ENCODE measurements at regions not wholly inside any gene's neighbourhood (a gene's known extent, or its start where the extent isn't known, plus 50 kb on each side); places are given as distances from the start of the nearest gene placed in this dataset.
A peak's percentile ranks its signal among the peaks of the same experiment; 100 is the strongest.
"Not testable (repeated sequence)": the region's sequence is repeated elsewhere in the genome, so short reads cannot be mapped to it uniquely, and the experiment has no call there.

DNA sequence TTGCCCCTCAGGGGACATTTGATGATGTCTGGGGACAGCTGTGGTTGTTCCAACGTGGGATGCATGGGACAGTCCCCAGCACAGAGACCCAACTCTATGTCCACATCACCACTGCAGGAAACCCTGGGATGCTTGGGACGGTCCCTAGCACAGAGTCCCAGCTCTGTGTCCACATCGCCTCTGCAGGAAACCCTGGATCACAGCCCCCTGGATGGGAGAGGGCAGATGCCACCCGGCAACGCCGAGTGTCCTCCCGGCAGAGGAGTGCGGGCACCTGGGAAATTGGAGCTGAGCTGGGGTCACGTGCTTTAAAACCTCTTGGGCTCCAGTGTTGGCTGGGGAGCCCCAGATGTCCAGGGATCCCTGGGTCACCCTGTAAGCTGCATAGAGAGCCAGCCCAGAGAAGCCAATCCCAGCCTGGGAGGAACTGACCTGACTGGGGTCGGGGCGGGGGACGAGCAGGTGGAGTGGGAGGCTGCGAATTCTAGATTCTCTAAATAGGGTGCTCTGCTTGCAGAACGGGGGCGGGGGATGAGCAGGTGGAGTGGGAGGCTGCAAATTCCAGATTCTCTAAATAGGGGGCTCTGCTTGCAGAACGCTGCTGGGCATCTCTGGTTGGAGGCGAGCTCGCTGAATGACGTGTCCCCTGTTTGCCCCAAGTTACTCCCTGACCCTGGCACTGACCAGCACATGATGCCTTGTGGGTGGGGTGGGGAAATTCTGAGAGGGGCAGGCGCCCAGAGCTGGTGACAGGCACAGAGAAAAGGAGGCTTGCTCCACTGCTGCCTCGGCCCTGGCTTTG is 1197.8 kb downstream of the BRD1 start:
- DNase-seq = peak; percentile 49

- DNase-seq = no peak
Observed at GRCh38 chr22:48628891-48629543, 1198.7 kb downstream of the BRD1 start.

DNA sequence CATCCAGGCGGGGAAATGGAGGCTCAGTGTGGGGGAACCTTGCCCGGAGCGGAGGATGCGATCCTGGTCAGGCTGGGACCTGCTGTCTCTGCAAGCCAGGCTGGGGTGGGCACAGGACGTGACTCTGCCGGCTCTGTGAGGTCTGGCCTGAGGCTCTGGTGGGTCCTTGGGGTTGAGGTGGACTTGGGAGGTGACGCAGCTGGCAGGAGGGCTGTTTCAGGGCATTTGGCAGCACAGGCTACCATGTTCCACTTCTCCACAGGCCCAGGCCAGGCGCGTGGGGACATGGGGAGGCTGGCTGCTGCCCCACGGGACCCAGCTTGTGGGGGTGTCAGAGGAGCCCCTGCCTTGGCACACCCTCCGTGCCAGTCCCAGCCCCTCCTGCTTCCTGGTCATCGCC is 1199.7 kb downstream of the BRD1 start:
- DNase-seq = no peak

GRCh38 chr22:48627203-48627602 is 1200.5 kb downstream of the BRD1 start:
- DNase-seq = no peak

DNA sequence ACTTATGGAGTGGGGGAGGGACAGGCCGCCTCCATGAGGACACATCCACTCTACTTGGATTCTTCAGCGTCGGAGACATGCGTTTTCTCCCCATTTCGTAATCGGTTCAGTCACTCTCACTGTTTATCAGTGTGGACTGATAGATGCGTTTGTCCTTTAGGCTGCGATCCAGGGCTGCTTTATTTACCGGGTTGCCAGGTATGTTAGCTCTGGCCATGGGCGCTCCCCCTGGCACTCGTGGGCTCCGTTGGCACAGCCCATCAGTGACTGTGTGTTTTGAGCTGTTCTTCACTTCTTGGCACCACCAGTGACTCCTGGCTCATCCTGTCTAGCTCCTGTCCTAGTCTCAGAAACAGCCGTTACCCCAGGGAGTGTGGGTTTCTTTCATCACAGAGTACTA is 1203.3 kb downstream of the BRD1 start:
- no peak for DNase-seq

GRCh38 chr22:48622891-48623545 is 1204.7 kb downstream of the BRD1 start:
- DNase-seq = peak; percentile 21

DNA sequence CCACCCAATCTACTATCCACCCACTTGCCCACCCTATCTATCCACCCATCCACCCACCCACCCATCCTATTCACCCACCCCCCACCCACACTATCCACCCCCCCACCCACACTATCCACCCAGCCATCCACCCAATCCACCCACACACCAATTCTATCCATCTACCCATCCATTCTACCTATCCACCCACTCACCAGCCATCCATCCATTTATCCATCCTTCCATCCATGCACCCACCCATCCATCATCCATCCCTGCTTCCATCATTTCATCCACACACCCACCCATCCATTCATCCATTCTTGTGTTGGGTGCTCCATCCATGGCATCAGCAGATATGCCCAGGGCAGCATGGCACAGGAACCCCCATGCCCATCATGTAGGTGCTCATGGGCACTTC is 1206.6 kb downstream of the BRD1 start:
- DNase-seq = no peak

DNA sequence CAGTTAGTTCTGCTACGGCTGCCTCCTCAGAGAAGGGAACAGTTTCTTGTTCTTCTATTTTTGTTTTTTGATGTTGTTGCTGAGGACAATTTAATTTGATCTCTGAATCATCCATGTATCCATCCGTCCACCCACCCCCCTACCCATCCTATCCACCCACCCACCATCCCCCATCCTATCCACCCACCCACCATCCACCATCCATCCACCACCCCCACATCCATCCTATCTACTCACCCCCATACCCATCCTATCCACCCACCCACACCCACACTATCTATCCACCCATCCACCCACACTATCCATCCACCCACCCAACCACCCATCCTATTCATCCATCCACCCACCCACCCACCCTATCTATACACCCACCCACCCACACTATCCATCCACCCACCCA is 1207.2 kb downstream of the BRD1 start:
- not testable (repeated sequence) for DNase-seq

- no peak for DNase-seq
Observed at GRCh38 chr22:48619721-48620120, 1208.0 kb downstream of the BRD1 start.

DNA sequence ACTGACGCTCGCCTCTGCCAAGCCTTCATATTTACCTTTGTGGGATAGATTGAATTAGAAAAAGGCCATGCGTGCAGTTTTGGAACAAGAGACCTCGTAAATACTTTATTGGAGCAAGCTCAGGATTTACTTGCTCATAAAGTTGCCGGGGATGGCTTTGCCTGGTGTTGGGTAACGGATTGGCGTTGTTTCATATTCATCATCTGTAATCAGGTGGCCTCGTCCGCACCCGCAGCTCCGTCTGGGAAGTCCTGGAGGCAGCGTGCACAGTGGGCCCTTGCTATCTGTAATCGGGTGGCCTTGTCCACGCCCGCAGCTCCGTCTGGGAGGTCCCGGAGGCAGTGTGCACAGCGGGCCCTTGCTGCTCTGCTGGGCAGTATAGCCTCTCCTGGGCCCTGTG is 1209.3 kb downstream of the BRD1 start:
- no peak for DNase-seq

- DNase-seq = no peak
Observed at GRCh38 chr22:48616656-48617055, 1211.0 kb downstream of the BRD1 start.

GRCh38 chr22:48615171-48616008 is 1212.3 kb downstream of the BRD1 start:
- DNase-seq = no peak

- no peak for DNase-seq
Observed at GRCh38 chr22:48613566-48614200, 1214.0 kb downstream of the BRD1 start.

DNA sequence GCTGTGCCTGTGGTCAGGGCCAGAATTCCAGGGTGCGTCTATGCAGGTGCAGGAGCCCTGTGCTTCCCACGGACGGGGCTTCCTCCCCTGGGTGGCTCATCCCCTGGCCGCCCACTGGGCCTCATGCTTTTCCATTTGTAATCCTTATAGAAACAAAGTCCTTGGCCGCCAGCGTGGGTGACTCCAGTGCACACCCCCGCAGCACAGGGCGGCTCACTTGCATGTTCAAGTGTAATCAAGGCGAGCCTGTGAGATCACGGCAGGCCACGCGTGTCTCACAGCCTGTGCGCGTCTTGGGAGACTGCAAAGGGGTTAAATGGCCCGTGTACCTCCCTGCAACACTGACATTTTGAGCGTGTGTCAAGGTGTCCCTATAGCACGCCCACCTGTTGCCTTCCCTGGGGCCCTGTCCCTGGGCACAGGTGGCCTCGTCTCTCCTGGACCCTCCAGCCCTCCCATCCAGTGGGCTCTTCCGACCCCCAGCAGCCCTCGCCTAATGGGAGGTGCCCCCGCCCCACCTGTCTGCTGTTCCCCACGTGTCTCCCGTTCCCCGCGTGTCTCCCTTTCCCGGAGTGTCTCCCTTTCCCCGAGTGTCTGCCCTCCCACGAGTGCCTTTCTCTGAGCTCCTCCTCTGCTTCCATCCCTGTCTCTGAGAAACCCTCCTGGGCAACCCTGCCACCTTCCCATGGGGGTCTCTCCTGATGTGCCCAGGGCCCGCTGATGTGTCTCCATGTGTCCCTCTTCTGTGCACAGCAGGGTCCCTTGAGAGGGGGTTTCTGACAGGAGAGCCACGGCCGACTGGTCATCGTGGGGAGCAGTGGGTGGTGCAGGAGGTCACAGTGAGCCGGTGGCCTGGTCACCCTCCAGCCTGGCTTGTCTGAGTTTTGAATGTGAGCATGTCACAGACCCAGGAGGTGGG is 1215.3 kb downstream of the BRD1 start:
- no peak for DNase-seq

- DNase-seq = no peak
Observed at GRCh38 chr22:48609279-48609865, 1218.3 kb downstream of the BRD1 start.

GRCh38 chr22:48607901-48608662 is 1219.6 kb downstream of the BRD1 start:
- DNase-seq = no peak

- DNase-seq = no peak
Observed at GRCh38 chr22:48606684-48607307, 1220.9 kb downstream of the BRD1 start.

DNA sequence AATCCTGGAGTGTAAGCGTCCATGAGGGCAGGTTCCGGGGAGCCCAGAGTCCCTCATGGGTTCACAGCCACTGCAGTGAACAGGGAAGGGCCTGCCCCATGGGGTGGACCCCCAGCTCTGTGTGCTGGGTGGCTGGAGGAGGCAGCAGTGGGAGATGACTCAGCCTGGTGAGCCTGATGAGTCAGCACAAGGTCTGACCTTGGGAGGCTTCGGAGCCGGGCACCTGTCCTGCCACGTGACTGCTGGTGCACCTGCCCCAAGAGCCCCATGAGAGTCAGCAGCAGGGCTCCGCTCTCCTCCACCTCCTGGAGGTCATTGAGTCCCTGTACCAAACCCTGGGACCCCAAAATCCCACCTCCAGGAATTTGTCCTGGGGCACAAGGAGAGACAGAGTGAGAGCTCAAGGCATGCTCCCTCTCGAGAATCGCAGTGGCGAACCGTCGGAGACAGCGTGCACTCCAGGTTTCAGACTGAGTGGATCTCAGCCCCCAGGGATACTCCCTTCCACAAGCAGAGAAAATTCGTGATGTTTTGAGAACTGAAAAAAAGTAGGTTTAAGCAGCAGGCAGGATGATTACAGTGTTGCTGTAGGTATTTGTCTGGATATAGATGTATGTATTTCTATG is 1221.7 kb downstream of the BRD1 start:
- no peak for DNase-seq

- no peak for DNase-seq
Observed at GRCh38 chr22:48605125-48605524, 1222.5 kb downstream of the BRD1 start.

Data from NCI-H2171 (cell line).